Thymus (tissue), 11 donors: ENCODE measurements at regions not wholly inside any gene's neighbourhood (a gene's known extent, or its start where the extent isn't known, plus 50 kb on each side); places are given as distances from the start of the nearest gene placed in this dataset.
A peak's percentile ranks its signal among the peaks of the same experiment; 100 is the strongest.

Experiments
- DNase-seq, 9 donors: peaks; one replicate each; pipeline ENCODE4 v3.0.0-alpha.2; 2013; ENCODE audit warnings: low spot score in 9 of 9, low read depth in 6 of 9, missing footprints in 1 of 9
- H3K27ac ChIP-seq, 2 donors: one replicate each; pipeline ENCODE4 v1.5.1; 2013; ENCODE audit warnings: control low read depth in 1 of 2, low read depth in 1 of 2, low read length in 1 of 2, mild to moderate bottlenecking in 1 of 2, moderate library complexity in 1 of 2
- H3K27me3 ChIP-seq, 2 donors: one replicate each; pipeline ENCODE4 v1.5.1; 2013; ENCODE audit warnings: low read length in 1 of 2; ENCODE audit not compliant: control insufficient read depth in 2 of 2, insufficient read depth in 1 of 2
- H3K36me3 ChIP-seq, 2 donors: one replicate each; pipeline ENCODE4 v1.5.1; 2013; ENCODE audit warnings: low read length in 1 of 2, mild to moderate bottlenecking in 1 of 2, moderate library complexity in 1 of 2; ENCODE audit not compliant: control insufficient read depth in 2 of 2, insufficient read depth in 2 of 2
- H3K4me1 ChIP-seq, 2 donors: one replicate each; pipeline ENCODE4 v1.5.1; 2013; ENCODE audit warnings: low read length in 2 of 2; ENCODE audit not compliant: control insufficient read depth in 2 of 2, insufficient read depth in 2 of 2
- H3K4me3 ChIP-seq, 2 donors: one replicate each; pipeline ENCODE4 v1.5.1; 2013; ENCODE audit warnings: low read length in 2 of 2, control low read depth in 1 of 2, mild to moderate bottlenecking in 1 of 2
- H3K9me3 ChIP-seq, 2 donors: one replicate each; pipeline ENCODE4 v1.5.1; 2013; ENCODE audit warnings: low read length in 1 of 2, mild to moderate bottlenecking in 1 of 2; ENCODE audit not compliant: control insufficient read depth in 2 of 2, insufficient read depth in 1 of 2
- WGBS: extraction: QIAGEN DNeasy Blood & Tissue Kit; methylation state at CpG from one replicate; pipeline ENCODE4 v1.1.7; 2013; 5-methylcytosine and 5-hydroxymethylcytosine counted together
- donor health status: healthy.

DNA sequence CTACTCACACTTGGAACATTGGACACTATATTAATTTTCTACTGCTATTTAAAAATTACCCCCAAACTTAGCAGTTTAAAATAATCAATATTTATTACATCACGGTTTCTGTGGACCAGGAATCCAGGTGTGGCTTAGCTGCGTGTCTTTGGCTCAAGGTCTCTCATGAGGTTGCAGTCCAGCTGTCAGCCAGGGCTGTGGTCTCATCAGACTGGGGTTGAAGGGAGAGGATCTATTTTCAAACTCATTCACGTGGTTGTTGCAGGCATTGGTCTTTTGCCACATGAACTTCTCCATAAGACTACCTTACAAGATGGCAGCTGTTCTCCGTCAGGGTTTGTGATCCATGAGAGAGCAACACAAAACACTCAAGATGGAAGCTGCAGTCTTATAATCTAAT, 343.0 kb downstream of the BCAT1 start:
- Histone ChIP-seq H3K9me3 (no peaks in the 10 kb centered on the region), H3K4me1 (no peaks in the 10 kb centered on the region), H3K27me3 (no peaks in the 10 kb centered on the region), H3K36me3 (no peaks in the 10 kb centered on the region), H3K27ac (no peak overlapping the region), H3K4me3 (no peak overlapping the region)
- WGBS = 97% methylated on average over 4 of the region's 4 CpGs
- no peak for DNase-seq

DNA sequence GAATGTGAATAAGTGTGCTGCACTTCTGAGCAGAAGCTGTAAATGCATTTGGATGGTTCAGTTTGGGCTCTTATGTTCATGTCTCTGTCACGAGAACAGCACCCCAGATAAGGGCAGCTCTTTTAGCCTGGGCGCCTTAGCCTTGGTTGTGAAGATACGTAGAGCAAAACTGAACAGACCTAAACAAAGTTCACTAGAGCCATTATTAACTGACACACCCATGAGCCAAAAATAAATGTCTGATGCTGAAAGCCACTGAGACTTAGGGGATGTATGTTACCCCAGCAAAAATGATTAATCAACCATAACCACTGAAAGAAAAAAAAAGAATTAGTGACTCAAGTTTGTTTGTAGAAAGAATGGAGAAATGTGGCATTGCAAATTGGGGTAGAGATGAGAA, 343.4 kb downstream of the BCAT1 start:
- no peak overlapping the region for H3K4me3 ChIP-seq
- WGBS = 49% methylated on average over 3 of the region's 3 CpGs
- H3K27ac ChIP-seq = no peak overlapping the region
- no peaks in the 10 kb centered on the region for H3K27me3 ChIP-seq
- no peak for DNase-seq
- no peaks in the 10 kb centered on the region for H3K4me1 ChIP-seq
- no peaks in the 10 kb centered on the region for H3K9me3 ChIP-seq
- no peaks in the 10 kb centered on the region for H3K36me3 ChIP-seq

DNA sequence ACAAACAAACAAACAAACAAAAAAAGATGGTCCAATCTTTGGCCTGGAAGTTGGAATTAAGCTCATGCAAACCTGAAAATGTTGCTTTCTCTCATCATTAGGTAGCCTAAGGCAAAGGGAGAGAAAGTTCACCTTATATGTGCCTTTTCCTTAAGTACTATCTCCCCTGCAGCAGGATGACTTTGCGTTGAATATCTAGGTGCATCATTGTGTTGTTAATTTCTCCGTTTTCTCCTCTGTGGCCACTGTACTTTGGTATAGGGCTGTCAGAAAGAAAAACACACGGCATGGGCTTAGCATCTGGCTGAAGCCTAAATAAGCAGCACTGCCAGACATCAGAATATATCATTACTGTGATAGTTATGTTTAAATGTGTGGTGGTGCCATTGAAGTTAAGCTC, 345.5 kb downstream of the BCAT1 start:
- no peaks in the 10 kb centered on the region for H3K36me3 ChIP-seq
- H3K27ac ChIP-seq = no peak overlapping the region
- H3K4me3 ChIP-seq = no peak overlapping the region
- no peaks in the 10 kb centered on the region for H3K27me3 ChIP-seq
- WGBS = 94% methylated on average over 3 of the region's 3 CpGs
- no peak for DNase-seq
- H3K4me1 ChIP-seq = no peaks in the 10 kb centered on the region
- no peaks in the 10 kb centered on the region for H3K9me3 ChIP-seq

DNA sequence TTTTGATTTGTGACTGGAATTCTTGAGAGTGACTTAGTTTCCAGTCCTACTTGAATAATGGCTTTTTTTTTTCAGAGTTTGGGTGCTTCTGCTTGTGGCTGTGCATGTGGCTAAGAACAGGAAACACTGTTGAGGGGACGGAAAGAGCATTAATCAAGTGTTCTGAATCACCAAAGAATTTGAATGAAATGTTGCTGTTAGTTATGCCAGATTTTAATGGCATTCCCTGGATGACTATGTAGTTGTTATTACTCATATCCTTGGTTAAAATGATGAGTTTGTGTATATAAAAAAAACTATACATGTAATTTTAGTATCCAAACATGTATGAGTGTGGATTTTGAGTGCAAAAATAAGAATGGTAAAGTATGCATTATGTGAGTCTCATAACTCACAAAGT, 347.9 kb downstream of the BCAT1 start:
- Histone ChIP-seq H3K27me3 (no peaks in the 10 kb centered on the region), H3K4me3 (no peak overlapping the region), H3K36me3 (no peaks in the 10 kb centered on the region), H3K27ac (no peak overlapping the region), H3K4me1 (no peaks in the 10 kb centered on the region), H3K9me3 (no peaks in the 10 kb centered on the region)
- DNase-seq = peak in 1 of 9 donors; percentile 4
- 18% methylated on average over 1 of the region's 1 CpG for WGBS

DNA sequence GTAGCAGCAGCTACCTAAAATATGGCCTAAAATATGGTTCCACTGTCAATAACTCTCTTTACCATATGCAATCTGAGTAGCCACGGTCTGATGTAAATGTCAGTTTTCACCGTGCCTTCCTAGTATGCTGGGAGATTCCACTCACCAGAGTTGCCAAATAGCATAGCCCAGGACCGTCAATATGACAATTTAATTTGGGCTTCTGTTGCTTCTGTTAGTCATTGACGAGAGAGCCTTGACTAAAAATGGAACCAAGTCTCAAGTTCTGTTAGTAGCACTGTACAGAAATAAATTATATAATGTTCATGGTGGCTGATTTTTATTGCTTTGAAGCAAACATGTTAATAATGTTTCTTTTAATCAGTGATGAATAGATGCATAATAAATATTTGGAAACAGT, 348.4 kb downstream of the BCAT1 start:
- WGBS = 51% methylated on average over 4 of the region's 4 CpGs
- no peaks in the 10 kb centered on the region for H3K4me1 ChIP-seq
- H3K9me3 ChIP-seq = no peaks in the 10 kb centered on the region
- H3K27me3 ChIP-seq = no peaks in the 10 kb centered on the region
- no peak overlapping the region for H3K27ac ChIP-seq
- no peak for DNase-seq
- no peak overlapping the region for H3K4me3 ChIP-seq
- H3K36me3 ChIP-seq = no peaks in the 10 kb centered on the region

DNA sequence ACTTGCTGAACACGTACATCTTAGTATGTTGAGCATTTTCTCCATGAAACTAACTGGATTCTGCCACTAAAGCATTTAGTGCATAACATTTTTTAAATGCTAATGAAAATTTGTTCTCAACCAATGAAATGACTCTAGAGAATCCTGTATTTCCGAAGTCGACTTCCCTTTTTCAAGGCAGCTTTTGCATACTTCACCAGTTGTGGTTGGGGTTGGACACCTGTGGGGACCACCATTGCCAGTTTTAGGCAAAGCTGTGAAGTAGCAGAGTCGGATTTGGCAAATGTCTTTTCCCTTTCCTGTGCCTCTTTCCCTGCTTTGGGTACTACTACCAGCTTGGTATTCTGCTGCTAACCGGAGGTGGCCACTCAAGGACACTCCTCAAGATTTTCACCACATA, 349.2 kb downstream of the BCAT1 start:
- H3K9me3 ChIP-seq = no peaks in the 10 kb centered on the region
- H3K27ac ChIP-seq = no peak overlapping the region
- no peak overlapping the region for H3K4me3 ChIP-seq
- WGBS = 27% methylated on average over 5 of the region's 5 CpGs
- no peaks in the 10 kb centered on the region for H3K27me3 ChIP-seq
- no peak for DNase-seq
- H3K4me1 ChIP-seq = no peaks in the 10 kb centered on the region
- H3K36me3 ChIP-seq = no peaks in the 10 kb centered on the region

DNA sequence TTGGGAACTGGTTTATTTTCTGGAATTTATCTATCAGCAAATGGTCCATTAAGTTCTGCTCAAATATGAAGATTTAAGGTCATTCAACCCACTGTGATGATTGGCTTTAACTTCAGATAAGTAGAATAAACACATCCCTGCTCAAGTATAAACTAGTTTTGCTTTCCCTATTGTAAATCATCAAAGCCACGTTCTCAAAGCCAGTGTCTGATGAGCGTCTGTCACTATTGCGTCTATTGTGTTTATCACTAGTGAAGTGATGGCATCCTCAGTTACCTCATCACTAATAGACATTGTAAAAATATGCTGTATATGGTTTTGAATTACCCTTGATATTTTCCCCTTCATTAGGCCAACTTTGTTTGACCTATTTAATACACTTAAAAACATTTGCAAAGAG, 351.3 kb downstream of the BCAT1 start:
- Histone ChIP-seq H3K4me3 (no peak overlapping the region), H3K27me3 (no peaks in the 10 kb centered on the region), H3K4me1 (no peaks in the 10 kb centered on the region), H3K9me3 (no peaks in the 10 kb centered on the region), H3K27ac (no peak overlapping the region), H3K36me3 (no peaks in the 10 kb centered on the region)
- DNase-seq = no peak
- 94% methylated on average over 3 of the region's 3 CpGs for WGBS

DNA sequence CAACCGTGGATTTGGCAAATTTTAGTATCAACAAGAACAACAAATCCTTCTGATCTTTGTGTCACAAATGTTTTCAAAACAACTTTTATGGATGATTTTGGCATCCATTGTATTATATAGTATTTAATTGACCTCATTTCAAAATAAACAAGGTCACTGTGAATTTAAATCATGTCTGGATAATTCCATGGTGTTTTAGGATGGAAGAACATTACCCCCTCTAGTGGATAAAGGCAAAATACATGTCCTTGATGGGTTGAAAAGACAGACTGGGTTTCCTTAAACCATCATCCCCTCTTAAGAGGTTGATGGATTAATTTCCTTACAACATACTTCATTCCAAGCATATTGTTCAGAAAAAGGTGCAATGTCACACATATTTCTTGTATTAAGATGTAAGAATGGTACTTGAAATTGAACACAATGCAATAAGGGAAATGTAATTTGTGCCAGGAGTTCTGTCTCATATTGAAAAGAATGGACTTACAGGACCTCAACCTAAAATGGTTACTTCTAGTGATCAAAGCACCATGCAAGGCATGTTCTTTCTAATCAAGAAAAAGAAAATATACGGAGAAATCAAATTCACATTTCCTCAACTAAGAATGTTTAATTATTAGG, 352.0 kb downstream of the BCAT1 start:
- Histone ChIP-seq H3K4me1 (no peaks in the 10 kb centered on the region), H3K27me3 (no peaks in the 10 kb centered on the region), H3K27ac (no peak overlapping the region), H3K36me3 (no peaks in the 10 kb centered on the region), H3K9me3 (no peaks in the 10 kb centered on the region), H3K4me3 (no peak overlapping the region)
- peak in 5 of 9 donors; percentile 6 to 49 (median 19) for DNase-seq
- WGBS = 73% methylated on average over 2 of the region's 2 CpGs

DNA sequence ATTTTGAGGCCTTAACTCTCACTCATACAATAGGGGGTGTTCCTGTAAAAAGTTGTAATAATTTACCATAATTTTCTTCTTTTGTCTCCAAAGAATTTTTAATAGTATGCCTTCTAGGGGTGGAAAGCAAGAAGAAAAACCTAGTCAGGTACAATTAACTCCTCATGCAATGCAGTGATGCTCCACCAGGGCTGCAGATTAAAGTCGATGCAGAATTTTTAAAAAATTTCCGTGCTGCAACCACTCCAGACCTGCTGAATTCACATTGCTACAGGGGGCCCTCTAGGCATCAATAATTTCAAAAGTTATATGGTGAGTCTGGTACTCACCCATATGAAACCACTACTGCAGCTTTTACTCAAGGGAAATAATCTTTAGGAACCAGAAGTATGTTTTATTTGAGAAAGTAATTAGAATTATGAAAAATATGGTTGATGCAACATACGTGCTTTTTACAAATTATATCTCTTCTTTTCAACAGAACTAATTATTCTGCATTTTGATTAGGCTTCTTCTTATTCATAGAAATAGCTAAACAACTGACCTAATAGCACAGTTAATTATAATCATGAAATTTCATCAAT, 353.2 kb downstream of the BCAT1 start:
- H3K9me3 ChIP-seq = no peaks in the 10 kb centered on the region
- 87% methylated on average over 3 of the region's 3 CpGs for WGBS

More for the DNA sequence above, 353.2 kb downstream of the BCAT1 start:
- no peaks in the 10 kb centered on the region for H3K27me3 ChIP-seq
- H3K36me3 ChIP-seq = no peaks in the 10 kb centered on the region
- DNase-seq = peak in 2 of 9 donors; percentile 4 to 16
- H3K27ac ChIP-seq = no peak overlapping the region
- H3K4me3 ChIP-seq = no peak overlapping the region
- no peaks in the 10 kb centered on the region for H3K4me1 ChIP-seq
